Tibial nerve (tissue), 4 donors: ENCODE measurements at regions not wholly inside any gene's neighbourhood (a gene's known extent, or its start where the extent isn't known, plus 50 kb on each side); places are given as distances from the start of the nearest gene placed in this dataset.

Experiments
- CTCF ChIP-seq, 5 experiments: fragments of 200-600 bp in 3 of 5; fragments of 450-650 bp in 2 of 5; sonication (generic) in 3 of 5; IDR thresholded peaks; one replicate each; pipeline ENCODE4 v1.5.1; 2016 to 2019; ENCODE audit warnings: antibody characterized with exemption in 5 of 5, mild to moderate bottlenecking in 3 of 5, moderate library complexity in 2 of 5
- EP300 ChIP-seq, 2 donors: sonication (generic); formaldehyde crosslinking; IDR thresholded peaks; one replicate each; pipeline ENCODE4 v1.6.1; 2017; ENCODE audit warnings: antibody characterized with exemption in 2 of 2, mild to moderate bottlenecking in 1 of 2
- POLR2A ChIP-seq, 2 donors: fragments of 450-650 bp; IDR thresholded peaks; one replicate each; pipeline ENCODE4 v1.6.1; 2017; ENCODE audit warnings: antibody characterized with exemption in 2 of 2, mild to moderate bottlenecking in 2 of 2, moderate library complexity in 2 of 2

- no peak for TF ChIP-seq CTCF (IDR thresholded peaks at IDR 0.05)
- no peak for TF ChIP-seq POLR2A (IDR thresholded peaks at IDR 0.05)
- no peak for TF ChIP-seq EP300 (IDR thresholded peaks at IDR 0.05)
Observed at GRCh38 chr6:92826633-92827032, 592.7 kb downstream of the EPHA7 start.
